Activated CD4-positive, alpha-beta memory T cell treated with anti-CD3 and anti-CD28 coated beads, Interleukin-2, amount 10 ng/mL, durations not matched to agents 7 days and 5 days (primary cell): ENCODE measurements at regions not wholly inside any gene's neighbourhood (a gene's known extent, or its start where the extent isn't known, plus 50 kb on each side); places are given as distances from the start of the nearest gene placed in this dataset.

Experiments
- CTCF ChIA-PET: fragments of 350-600 bp; sonication (Branson Sonifier 250); formaldehyde crosslinking; loops from one replicate; lab custom pipeline; 2021; ENCODE audit warnings: antibody characterized with exemption, inconsistent platforms; lab: Charles Lee
- POLR2A ChIA-PET: fragments of 350-600 bp; sonication (Branson Sonifier 250); formaldehyde crosslinking; loops from one replicate; lab custom pipeline; 2021; ENCODE audit warnings: antibody characterized with exemption; lab: Charles Lee
- DNase-seq: peaks from one replicate; pipeline ENCODE4 v3.0.0-alpha.2; 2020
- H3K27ac Mint-ChIP-seq: one replicate; pipeline ENCODE4 v1.8.0; 2021; ENCODE audit warnings: mild to moderate bottlenecking, mixed read lengths
- H3K27me3 Mint-ChIP-seq: one replicate; pipeline ENCODE4 v1.8.0; 2021; ENCODE audit warnings: mixed read lengths
- H3K36me3 Mint-ChIP-seq: one replicate; pipeline ENCODE4 v1.8.0; 2021; ENCODE audit warnings: low read depth, mixed read lengths
- H3K4me1 Mint-ChIP-seq: one replicate; pipeline ENCODE4 v1.8.0; 2021; ENCODE audit warnings: mixed read lengths
- H3K4me3 Mint-ChIP-seq: one replicate; pipeline ENCODE4 v1.8.0; 2021; ENCODE audit warnings: mild to moderate bottlenecking, mixed read lengths
- H3K9me3 Mint-ChIP-seq: one replicate; pipeline ENCODE4 v1.8.0; 2021; ENCODE audit warnings: mixed read lengths

DNA sequence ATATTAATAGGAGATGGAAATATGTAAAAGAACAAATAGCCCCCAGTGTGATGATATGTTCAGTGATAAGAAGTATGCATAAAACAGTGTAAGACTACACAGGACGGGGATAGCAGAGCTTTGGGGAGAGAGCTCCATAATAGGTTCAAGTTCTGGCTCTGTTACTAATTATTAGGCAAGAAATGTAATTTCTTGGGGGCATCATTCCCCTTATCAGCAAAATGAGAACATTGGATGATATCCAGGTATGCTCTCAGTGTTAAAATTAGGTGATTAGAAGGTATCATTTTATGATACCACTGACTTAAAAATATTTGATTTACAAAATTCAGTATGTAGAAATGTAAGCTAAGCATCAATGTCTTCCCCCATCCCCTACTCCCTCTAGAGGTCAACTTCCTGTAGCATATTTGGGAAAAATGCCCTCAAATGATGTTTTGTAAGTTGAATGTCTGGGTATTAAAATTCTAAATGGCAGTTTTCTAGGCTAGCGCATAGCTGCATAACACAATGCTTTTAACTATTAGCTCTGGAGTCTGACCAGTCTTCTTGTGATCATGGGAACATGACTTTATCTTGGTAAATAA is 585.7 kb upstream of the CAMK1G start:
- no peak for DNase-seq
- no peak overlapping the region for H3K4me3 Mint-ChIP-seq
- H3K4me1 Mint-ChIP-seq: no peaks in the 10 kb centered on the region
- no peaks in the 10 kb centered on the region for H3K36me3 Mint-ChIP-seq
- POLR2A ChIA-PET: no interaction called here
- H3K9me3 Mint-ChIP-seq: no peaks in the 10 kb centered on the region
- no peak overlapping the region for H3K27ac Mint-ChIP-seq
- CTCF ChIA-PET: no interaction called here
- H3K27me3 Mint-ChIP-seq: peaks cover 12% of the 10 kb centered on the region

GRCh38 chr1:209008586-209008985 is 574.9 kb upstream of the CAMK1G start:
- H3K27me3 Mint-ChIP-seq: peaks cover 6% of the 10 kb centered on the region
- POLR2A ChIA-PET: no interaction called here
- no peaks in the 10 kb centered on the region for H3K36me3 Mint-ChIP-seq
- no peak for DNase-seq
- CTCF ChIA-PET: no interaction called here
- no peaks in the 10 kb centered on the region for H3K4me1 Mint-ChIP-seq
- no peaks in the 10 kb centered on the region for H3K9me3 Mint-ChIP-seq
- H3K27ac Mint-ChIP-seq: no peak overlapping the region
- no peak overlapping the region for H3K4me3 Mint-ChIP-seq

DNA sequence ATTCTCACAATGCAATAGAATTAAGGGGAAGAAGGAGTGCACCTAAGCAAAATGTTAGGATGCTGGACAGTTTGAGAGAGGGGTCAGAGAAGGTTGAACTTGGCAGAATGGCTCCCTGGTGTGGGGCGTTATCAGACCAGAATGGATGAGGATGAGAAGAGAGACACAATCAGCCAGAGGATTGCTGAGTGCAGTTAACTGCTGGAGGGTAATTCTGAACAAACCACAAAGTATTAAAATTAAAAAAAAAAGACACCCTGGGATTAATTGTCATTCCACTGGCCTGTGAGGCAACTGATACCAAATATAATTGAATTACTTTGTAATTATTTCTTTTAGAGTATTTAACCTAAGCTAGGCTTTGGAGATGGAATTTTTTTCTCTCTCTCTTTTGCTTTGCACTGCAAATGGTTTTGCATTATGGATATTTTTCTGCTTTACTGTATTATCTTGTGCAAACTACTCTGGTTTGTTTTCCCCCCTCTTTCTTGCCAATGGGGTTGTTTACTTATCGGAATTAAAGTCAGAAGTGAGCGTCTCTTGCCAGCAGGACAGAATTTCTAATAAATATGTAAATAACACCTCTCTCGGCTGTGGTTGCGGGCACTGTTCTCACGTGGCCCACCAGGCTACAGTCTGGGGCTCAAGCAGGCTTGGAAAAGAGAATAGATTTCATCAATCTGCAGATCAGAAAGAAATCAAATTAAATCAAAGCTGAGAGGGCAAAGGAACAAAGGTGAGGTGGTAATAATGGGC is 572.9 kb upstream of the CAMK1G start:
- H3K36me3 Mint-ChIP-seq: no peaks in the 10 kb centered on the region
- no peaks in the 10 kb centered on the region for H3K9me3 Mint-ChIP-seq
- no peak overlapping the region for H3K27ac Mint-ChIP-seq
- DNase-seq: no peak
- H3K4me1 Mint-ChIP-seq: no peaks in the 10 kb centered on the region
- H3K4me3 Mint-ChIP-seq: no peak overlapping the region
- POLR2A ChIA-PET: no interaction called here
- H3K27me3 Mint-ChIP-seq: peaks cover 6% of the 10 kb centered on the region
- CTCF ChIA-PET: no interaction called here

GRCh38 chr1:209012443-209013196 is 570.9 kb upstream of the CAMK1G start:
- no peaks in the 10 kb centered on the region for H3K36me3 Mint-ChIP-seq
- no peaks in the 10 kb centered on the region for H3K4me1 Mint-ChIP-seq
- no peaks in the 10 kb centered on the region for H3K9me3 Mint-ChIP-seq
- ChIA-PET CTCF (no interaction called here), POLR2A (no interaction called here)
- H3K27ac Mint-ChIP-seq: no peak overlapping the region
- DNase-seq: no peak
- H3K27me3 Mint-ChIP-seq: peaks cover 4% of the 10 kb centered on the region
- no peak overlapping the region for H3K4me3 Mint-ChIP-seq

DNA sequence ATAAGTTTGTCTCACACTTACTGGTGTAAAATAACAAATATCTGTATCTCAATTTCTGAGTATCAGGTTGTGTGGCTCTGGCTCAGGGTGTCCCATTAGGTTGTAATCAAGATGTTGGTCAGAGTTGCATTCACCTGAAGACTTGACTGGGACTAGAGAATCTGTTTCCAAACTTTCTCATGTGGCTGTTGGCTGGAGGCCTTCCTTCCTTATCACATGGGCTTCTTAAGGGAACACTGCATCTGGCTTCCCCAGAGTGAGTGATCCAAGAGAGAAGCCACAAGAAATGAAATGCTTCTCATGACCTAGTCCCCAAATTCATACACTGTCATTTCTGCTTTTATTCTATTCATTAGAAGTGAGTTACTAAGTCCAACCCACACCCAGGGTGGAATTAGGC is 568.4 kb upstream of the CAMK1G start:
- no peaks in the 10 kb centered on the region for H3K36me3 Mint-ChIP-seq
- CTCF ChIA-PET: no interaction called here
- H3K27me3 Mint-ChIP-seq: peaks cover 5% of the 10 kb centered on the region
- no peaks in the 10 kb centered on the region for H3K4me1 Mint-ChIP-seq
- H3K27ac Mint-ChIP-seq: no peak overlapping the region
- no peak overlapping the region for H3K4me3 Mint-ChIP-seq
- DNase-seq: no peak
- peaks cover 3% of the 10 kb centered on the region for H3K9me3 Mint-ChIP-seq
- POLR2A ChIA-PET: no interaction called here

DNA sequence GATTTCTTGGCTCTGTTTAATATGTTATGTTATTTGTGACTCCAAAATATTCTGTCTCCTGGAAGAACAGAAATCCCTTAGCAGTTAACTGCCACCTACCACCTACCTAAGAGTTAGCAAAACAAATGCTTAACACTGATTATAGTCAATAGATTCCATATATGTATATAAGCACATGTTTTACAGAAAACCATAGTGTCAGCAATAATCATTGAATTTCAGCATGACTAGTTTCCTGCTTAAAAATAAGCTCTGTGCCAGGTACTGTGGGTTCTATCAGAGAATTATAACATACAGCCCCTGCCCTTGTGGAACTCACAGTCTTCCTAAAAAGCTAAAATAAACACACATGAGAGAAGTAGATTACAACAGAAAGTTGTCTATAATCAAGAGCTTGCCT is 561.9 kb upstream of the CAMK1G start:
- peaks cover 3% of the 10 kb centered on the region for H3K27me3 Mint-ChIP-seq
- H3K27ac Mint-ChIP-seq: no peak overlapping the region
- H3K9me3 Mint-ChIP-seq: peaks cover 3% of the 10 kb centered on the region
- CTCF ChIA-PET: no interaction called here
- no peaks in the 10 kb centered on the region for H3K4me1 Mint-ChIP-seq
- no peak for DNase-seq
- H3K4me3 Mint-ChIP-seq: no peak overlapping the region
- no peaks in the 10 kb centered on the region for H3K36me3 Mint-ChIP-seq
- POLR2A ChIA-PET: no interaction called here

GRCh38 chr1:209023790-209024189 is 559.7 kb upstream of the CAMK1G start:
- no peak overlapping the region for H3K4me3 Mint-ChIP-seq
- H3K4me1 Mint-ChIP-seq: no peaks in the 10 kb centered on the region
- H3K9me3 Mint-ChIP-seq: peaks cover 3% of the 10 kb centered on the region
- ChIA-PET CTCF (no interaction called here), POLR2A (no interaction called here)
- peaks cover 3% of the 10 kb centered on the region for H3K27me3 Mint-ChIP-seq
- no peak for DNase-seq
- no peaks in the 10 kb centered on the region for H3K36me3 Mint-ChIP-seq
- H3K27ac Mint-ChIP-seq: no peak overlapping the region

DNA sequence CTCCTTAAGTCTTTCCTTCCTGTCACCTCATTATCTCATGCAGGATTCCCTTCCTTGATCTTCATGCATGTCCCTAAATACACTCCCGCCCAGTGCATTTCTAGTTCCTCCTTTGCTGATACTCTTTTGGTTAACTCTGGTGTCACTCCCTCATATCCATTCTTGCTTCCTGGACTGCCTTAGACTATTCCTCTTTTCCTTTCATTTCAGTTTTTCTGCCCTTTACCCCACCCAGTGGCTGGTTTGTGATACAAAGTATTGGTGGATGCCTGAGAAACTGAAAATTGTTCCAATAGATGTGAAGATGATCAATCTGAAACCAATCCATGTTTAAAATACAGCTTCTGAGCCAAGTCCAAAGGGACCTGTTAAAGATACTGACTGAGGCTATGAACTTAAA is 553.8 kb upstream of the CAMK1G start:
- H3K27me3 Mint-ChIP-seq: no peaks in the 10 kb centered on the region
- DNase-seq: no peak
- no peaks in the 10 kb centered on the region for H3K9me3 Mint-ChIP-seq
- H3K27ac Mint-ChIP-seq: no peak overlapping the region
- no peaks in the 10 kb centered on the region for H3K4me1 Mint-ChIP-seq
- ChIA-PET CTCF (no interaction called here), POLR2A (no interaction called here)
- H3K36me3 Mint-ChIP-seq: no peaks in the 10 kb centered on the region
- no peak overlapping the region for H3K4me3 Mint-ChIP-seq

DNA sequence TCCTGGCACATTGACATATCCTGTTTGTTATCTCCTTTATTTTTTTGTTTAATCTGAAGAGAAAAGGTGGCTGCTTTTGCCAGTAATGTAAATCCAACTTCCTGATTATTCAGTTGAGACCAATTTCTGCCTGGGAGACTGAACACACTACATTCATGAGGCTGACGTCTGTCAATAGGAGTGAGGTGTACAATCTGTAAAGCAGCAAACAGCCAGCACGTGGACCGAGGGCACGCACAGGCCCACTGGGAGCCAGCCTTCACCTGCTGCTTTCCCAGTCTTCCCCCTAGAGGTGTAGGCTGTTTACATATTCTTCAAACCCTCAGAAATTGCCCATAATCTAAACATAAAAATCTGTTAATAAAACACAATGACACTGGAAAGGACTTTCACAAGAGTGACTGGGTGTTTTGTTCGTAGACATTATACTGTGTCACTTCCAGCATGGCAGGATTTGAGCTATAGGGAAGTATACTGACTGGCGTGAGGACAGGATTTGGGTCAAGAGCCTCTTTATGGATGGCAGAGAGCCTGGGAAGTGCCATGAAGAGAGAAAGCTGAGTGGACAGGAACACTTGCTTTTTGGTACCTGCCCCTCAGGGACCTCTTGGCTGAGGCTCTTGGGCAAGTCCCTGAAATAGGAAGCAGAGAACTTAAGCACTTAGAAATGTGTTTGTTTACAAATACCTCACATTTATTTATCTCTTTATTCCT is 552.9 kb upstream of the CAMK1G start:
- H3K4me1 Mint-ChIP-seq: no peaks in the 10 kb centered on the region
- no peak for DNase-seq
- no peak overlapping the region for H3K4me3 Mint-ChIP-seq
- H3K9me3 Mint-ChIP-seq: no peaks in the 10 kb centered on the region
- no peaks in the 10 kb centered on the region for H3K36me3 Mint-ChIP-seq
- CTCF ChIA-PET: no interaction called here
- H3K27me3 Mint-ChIP-seq: no peaks in the 10 kb centered on the region
- POLR2A ChIA-PET: no interaction called here
- H3K27ac Mint-ChIP-seq: no peak overlapping the region

GRCh38 chr1:209037064-209037463 is 546.5 kb upstream of the CAMK1G start:
- POLR2A ChIA-PET: no interaction called here

DNA sequence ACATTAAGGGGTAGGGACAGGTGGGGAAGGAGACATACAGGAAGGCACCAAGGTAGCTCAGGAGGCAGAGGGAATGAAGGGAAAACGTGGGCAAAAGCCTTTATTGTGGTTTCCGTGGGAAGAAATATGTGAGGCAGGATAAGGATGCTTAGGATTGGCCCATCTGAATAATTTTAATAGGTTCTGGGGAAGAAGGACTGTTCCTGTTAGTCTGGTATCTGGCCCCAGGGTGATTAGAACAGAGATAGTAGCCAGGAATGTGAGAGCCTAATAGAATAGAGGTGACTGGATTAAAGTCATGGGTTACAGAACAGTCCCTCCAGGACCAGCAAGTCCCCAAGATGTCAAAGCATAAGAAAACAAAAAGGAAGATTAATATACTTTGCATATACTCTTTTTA is 545.2 kb upstream of the CAMK1G start:
- Mint-ChIP-seq H3K27me3 (peaks cover 5% of the 10 kb centered on the region), H3K4me1 (no peaks in the 10 kb centered on the region), H3K27ac (no peak overlapping the region), H3K36me3 (no peaks in the 10 kb centered on the region), H3K9me3 (no peaks in the 10 kb centered on the region), H3K4me3 (no peak overlapping the region)
- DNase-seq: no peak
- CTCF ChIA-PET: no interaction called here
- POLR2A ChIA-PET: no interaction called here

More at GRCh38 chr1:209037064-209037463, 546.5 kb upstream of the CAMK1G start:
- DNase-seq: no peak
- no peaks in the 10 kb centered on the region for H3K9me3 Mint-ChIP-seq
- H3K27me3 Mint-ChIP-seq: peaks cover 5% of the 10 kb centered on the region
- H3K36me3 Mint-ChIP-seq: no peaks in the 10 kb centered on the region
- no peak overlapping the region for H3K27ac Mint-ChIP-seq
- H3K4me3 Mint-ChIP-seq: no peak overlapping the region
- CTCF ChIA-PET: no interaction called here
- no peaks in the 10 kb centered on the region for H3K4me1 Mint-ChIP-seq

DNA sequence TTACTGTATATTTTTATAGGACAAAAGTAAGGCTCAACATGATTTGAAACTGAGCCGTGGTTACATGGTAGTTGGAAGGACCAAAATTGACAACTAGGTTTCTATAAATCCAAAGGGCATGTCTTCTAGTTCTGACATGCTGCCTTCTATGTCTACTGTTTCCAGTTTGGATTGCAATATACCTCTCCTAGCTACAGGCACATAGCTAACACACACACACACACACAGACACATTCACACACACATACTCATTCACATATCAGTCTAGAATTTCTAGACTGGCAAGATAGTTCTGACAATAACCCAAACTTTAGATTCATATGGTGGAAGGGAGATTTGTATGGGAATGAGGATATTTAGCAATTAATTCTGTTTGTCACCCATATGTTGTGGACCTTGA is 544.8 kb upstream of the CAMK1G start:
- peaks cover 5% of the 10 kb centered on the region for H3K27me3 Mint-ChIP-seq
- ChIA-PET CTCF (no interaction called here), POLR2A (no interaction called here)
- H3K27ac Mint-ChIP-seq: no peak overlapping the region
- no peaks in the 10 kb centered on the region for H3K9me3 Mint-ChIP-seq
- H3K36me3 Mint-ChIP-seq: no peaks in the 10 kb centered on the region
- DNase-seq: no peak
- H3K4me1 Mint-ChIP-seq: no peaks in the 10 kb centered on the region
- no peak overlapping the region for H3K4me3 Mint-ChIP-seq

GRCh38 chr1:209040351-209040750 is 543.2 kb upstream of the CAMK1G start:
- Mint-ChIP-seq H3K27me3 (peaks cover 5% of the 10 kb centered on the region), H3K9me3 (no peaks in the 10 kb centered on the region), H3K4me3 (no peak overlapping the region), H3K27ac (no peak overlapping the region), H3K36me3 (no peaks in the 10 kb centered on the region), H3K4me1 (no peaks in the 10 kb centered on the region)
- POLR2A ChIA-PET: no interaction called here
- CTCF ChIA-PET: no interaction called here
- DNase-seq: no peak
